ENCODE measurements at regions not wholly inside any gene's neighbourhood (a gene's known extent, or its start where the extent isn't known, plus 50 kb on each side); places are given as distances from the start of the nearest gene placed in this dataset.

DNA sequence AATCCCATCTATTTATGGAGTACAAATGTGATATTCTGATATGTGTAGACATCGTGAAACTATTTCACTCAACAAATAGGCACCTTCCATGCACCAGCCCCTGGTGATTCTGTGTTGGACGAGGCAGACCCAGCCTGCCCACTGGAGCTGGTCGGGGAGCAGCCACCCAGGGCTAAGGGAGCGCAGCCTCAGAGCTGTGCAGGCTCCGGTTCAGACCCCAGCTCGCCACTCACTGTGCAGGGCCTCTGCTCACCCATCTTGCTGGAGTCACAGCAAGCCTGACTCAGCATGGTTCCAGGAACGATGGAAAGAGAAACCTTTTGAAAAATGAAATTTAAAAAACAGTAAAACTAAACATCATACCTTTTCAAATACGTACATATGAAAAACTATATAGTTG lies 52.3 kb upstream of the BCL11B start:
- TF ChIP-seq, protein P1, sequence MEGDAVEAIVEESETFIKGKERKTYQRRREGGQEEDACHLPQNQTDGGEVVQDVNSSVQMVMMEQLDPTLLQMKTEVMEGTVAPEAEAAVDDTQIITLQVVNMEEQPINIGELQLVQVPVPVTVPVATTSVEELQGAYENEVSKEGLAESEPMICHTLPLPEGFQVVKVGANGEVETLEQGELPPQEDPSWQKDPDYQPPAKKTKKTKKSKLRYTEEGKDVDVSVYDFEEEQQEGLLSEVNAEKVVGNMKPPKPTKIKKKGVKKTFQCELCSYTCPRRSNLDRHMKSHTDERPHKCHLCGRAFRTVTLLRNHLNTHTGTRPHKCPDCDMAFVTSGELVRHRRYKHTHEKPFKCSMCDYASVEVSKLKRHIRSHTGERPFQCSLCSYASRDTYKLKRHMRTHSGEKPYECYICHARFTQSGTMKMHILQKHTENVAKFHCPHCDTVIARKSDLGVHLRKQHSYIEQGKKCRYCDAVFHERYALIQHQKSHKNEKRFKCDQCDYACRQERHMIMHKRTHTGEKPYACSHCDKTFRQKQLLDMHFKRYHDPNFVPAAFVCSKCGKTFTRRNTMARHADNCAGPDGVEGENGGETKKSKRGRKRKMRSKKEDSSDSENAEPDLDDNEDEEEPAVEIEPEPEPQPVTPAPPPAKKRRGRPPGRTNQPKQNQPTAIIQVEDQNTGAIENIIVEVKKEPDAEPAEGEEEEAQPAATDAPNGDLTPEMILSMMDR (IDR thresholded peaks at IDR 0.05; ENCODE audit: borderline replicate concordance, control extremely low read depth, extremely low read depth, insufficient read depth, missing control alignments) = no peak
- in situ Hi-C loops (cut with MboI; ENCODE audit: low sequenced_read_pairs, unreplicated experiment) = no loop called here
- peak; percentile 8 for DNase-seq (ENCODE audit: low spot score)

DNA sequence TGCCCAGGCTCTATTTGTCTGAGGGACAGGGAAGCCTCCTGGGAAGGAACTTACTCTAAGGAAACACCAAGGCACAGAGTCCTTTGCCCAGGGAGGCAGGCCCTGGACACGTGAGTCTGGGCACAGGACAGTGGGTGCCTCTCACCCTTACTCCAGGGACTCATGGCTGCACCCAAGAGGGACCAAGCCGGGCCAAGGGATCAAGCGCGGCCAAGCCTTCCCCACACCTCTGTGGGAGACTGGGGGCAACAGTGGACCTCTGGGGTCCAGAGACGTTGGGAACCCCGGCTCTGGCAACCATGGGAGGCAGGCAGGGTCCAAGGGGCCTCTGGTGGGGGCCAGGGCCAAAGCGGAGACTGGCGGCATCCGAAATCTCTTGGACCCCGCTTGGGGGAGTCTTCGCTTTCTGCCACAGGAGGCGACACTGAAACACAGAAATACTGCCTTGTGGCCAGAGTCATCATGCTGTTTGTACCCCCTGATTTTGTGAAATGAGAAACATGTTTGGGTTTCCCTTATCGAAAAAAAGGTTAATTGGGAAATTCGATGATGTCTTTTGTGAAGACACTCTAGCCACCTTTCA lies 51.7 kb upstream of the BCL11B start:
- TF ChIP-seq, protein P1 (IDR thresholded peaks at IDR 0.05; ENCODE audit: borderline replicate concordance, control extremely low read depth, extremely low read depth, insufficient read depth, missing control alignments) = no peak
- in situ Hi-C loops (cut with MboI; ENCODE audit: low sequenced_read_pairs, unreplicated experiment) = no loop called here
- DNase-seq (ENCODE audit: low spot score) = peak; percentile 21

DNA sequence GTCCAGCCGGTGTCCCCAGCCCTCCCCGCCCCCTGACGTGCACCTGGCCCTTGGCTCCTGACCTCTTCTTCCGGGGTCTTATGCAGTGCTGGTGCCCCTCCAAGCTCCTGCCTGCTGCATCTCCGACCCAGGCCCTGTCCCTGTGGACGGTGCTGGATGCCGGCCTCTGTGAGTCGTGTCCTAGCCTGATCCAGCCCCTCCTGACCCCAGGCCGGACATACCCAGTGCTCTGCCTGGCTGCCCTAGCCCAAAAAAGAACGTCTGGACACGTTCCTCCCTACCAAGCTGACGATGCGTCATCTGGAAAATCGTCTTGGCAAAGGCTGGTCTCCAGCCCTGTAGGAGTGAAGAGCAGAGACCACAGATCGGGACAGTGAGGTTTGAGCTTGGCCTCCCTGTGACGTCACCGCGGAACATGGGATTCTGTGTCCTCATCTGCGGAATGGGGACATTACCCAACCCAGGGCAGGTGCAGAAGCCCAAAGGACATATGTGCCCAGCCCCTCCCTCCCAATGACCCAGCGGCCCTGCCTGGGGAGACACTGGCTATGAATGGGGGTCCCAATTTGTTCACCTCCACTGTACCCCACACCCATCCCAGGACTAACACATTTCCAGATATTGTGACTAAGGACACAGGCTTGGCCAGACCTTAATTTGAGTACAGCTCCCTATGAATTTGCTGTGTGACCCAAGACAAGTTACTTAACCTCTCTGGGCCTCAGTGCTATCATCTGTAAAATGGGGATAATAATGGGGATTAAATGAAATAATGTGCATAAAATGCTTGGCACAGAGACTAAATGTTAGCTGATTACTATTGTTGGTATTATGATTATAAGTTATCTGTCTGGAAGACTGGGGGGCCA lies 51.0 kb upstream of the BCL11B start:
- TF ChIP-seq, protein P1 (IDR thresholded peaks at IDR 0.05; ENCODE audit: borderline replicate concordance, control extremely low read depth, extremely low read depth, insufficient read depth, missing control alignments) = no peak
- DNase-seq (ENCODE audit: low spot score) = peak; percentile 15
- in situ Hi-C loops (cut with MboI; ENCODE audit: low sequenced_read_pairs, unreplicated experiment) = no loop called here

DNA sequence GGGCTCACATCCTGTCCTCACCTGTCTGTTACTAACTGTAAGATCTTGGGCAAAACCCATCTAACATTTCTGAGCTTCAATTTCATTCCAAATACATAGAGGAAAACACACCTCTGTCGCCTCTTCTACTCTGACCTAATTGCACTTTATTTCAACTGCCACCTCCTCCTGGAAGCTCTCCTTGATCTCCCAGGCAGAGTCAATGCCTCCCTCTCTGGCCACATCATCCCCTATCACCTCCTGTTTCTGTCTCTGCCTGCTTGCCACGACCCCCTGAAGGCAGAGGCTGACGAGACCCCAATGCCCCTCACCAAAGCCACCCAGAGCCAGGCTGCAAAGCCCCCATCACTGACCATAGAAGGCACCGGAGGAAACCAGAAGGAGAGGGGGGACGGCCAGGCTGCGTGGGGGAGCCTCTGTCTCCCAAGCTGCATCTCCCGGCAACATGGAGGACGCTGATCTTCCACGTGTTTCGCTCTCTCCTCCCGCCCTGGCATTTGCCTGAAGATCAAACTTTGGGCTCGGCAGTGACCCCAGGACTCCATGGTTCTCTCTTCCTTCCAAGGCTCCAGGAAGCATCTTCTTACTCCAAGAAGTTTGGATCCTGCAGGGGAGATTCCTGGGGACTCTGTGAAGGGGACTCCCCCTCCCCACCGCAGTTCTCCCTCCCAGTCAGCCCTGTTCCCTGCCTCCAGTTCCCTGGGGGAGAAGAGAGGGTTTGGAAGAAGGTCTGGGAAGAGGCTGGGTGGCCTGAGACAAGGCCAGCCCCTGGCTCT lies 50.1 kb upstream of the BCL11B start:
- TF ChIP-seq, protein P1 (IDR thresholded peaks at IDR 0.05; ENCODE audit: borderline replicate concordance, control extremely low read depth, extremely low read depth, insufficient read depth, missing control alignments) = no peak
- in situ Hi-C loops (cut with MboI; ENCODE audit: low sequenced_read_pairs, unreplicated experiment) = no loop called here
- peak; percentile 32 for DNase-seq (ENCODE audit: low spot score)
